Body of pancreas (tissue), 4 donors: ENCODE measurements at regions not wholly inside any gene's neighbourhood (a gene's known extent, or its start where the extent isn't known, plus 50 kb on each side); places are given as distances from the start of the nearest gene placed in this dataset.

Source experiments
- ATAC-seq: fragments of 150-250 bp; one replicate; pipeline ENCODE4 v1.9.1; 2016
- DNase-seq, 4 donors: peaks; one replicate each; pipeline ENCODE4 v3.0.0-alpha.2; 2019
- H3K27ac ChIP-seq, 4 donors: fragments of 200-600 bp; sonication (generic); 1 replicate in 3 of 4; 2 replicates in 1 of 4; pipeline versions ENCODE4 v1.5.1 to v1.6.1; 2016 to 2019; ENCODE audit warnings: mild to moderate bottlenecking in 1 of 4, mixed read lengths in 1 of 4, moderate library complexity in 1 of 4
- H3K27me3 ChIP-seq, 2 donors: fragments of 200-600 bp; sonication (generic); one replicate each; pipeline ENCODE4 v1.6.0; 2016; ENCODE audit warnings: mild to moderate bottlenecking in 1 of 2
- H3K36me3 ChIP-seq, 2 donors: fragments of 200-600 bp; sonication (generic); replicated peaks in 1 of 2; 2 replicates each; pipeline ENCODE4 v1.5.1; 2016; ENCODE audit warnings: low read depth in 2 of 2; ENCODE audit not compliant: insufficient read depth in 1 of 2
- H3K4me1 ChIP-seq: fragments of 200-600 bp; sonication (generic); one replicate; pipeline ENCODE4 v1.6.0; 2016
- H3K4me3 ChIP-seq, 2 donors: fragments of 200-600 bp; sonication (generic); 1 replicate in 1 of 2; 2 replicates in 1 of 2; pipeline ENCODE4 v1.5.1; 2016 to 2019
- H3K9me3 ChIP-seq, 3 donors: fragments of 200-600 bp; sonication (generic); 1 replicate in 2 of 3; 2 replicates in 1 of 3; pipeline ENCODE4 v1.5.1; 2016
- POLR2A ChIP-seq, 3 donors: fragments of 450-650 bp; IDR thresholded peaks; one replicate each; pipeline ENCODE4 v1.6.1; 2016; ENCODE audit warnings: antibody characterized with exemption in 3 of 3, mild to moderate bottlenecking in 2 of 3
- WGBS, 2 donors: methylation state at CpG; one replicate each; pipeline ENCODE4 v1.1.5; 2017; 5-methylcytosine and 5-hydroxymethylcytosine counted together
- intact Hi-C: fragments of 100-400 bp; cut with DNase I; formaldehyde crosslinking; loops from one replicate; pipeline ENCODE4 v1.15.1; 2023
- TF ChIP-seq, protein P1 (sequence below), 7 experiments: fragments of 450-650 bp in 4 of 7; fragments of 200-600 bp in 3 of 7; sonication (generic) in 3 of 7; IDR thresholded peaks; one replicate each; pipeline ENCODE4 v1.5.1; 2016 to 2019; ENCODE audit warnings: antibody characterized with exemption in 7 of 7

DNA sequence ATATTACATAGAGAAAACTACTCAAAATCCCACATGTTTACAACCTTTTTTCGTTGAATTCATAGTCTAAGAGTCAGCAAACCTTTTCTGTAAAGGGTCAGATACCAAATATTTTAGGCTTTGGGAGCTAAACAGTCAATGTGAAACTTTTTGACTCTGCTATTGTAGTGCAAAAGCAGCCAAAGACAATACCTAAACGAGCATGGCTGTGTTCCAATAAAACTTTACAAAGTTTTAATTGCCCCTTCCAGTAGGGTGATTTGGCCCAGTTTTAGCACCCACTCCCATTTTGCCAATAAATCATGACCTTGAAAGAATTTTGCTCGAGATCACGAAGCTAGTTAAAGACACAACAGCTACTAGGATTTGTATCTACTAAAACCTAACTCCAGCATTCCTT lies 147.2 kb downstream of the ANKRD50 start:
- H3K27ac ChIP-seq, result no peak overlapping the region
- no peaks in the 10 kb centered on the region for H3K36me3 ChIP-seq
- intact Hi-C loops, result no loop called here
- no peak overlapping the region for H3K4me3 ChIP-seq
- ATAC-seq, result no peak
- H3K9me3 ChIP-seq, result no peaks in the 10 kb centered on the region
- WGBS, 2 donors, result 32 to 43% methylated on average over 4 of the region's 4 CpGs
- no peak for DNase-seq
- H3K27me3 ChIP-seq, result no peaks in the 10 kb centered on the region
- H3K4me1 ChIP-seq, result no peaks in the 10 kb centered on the region
- no peak for TF ChIP-seq POLR2A (IDR thresholded peaks at IDR 0.05)
- TF ChIP-seq, protein P1, sequence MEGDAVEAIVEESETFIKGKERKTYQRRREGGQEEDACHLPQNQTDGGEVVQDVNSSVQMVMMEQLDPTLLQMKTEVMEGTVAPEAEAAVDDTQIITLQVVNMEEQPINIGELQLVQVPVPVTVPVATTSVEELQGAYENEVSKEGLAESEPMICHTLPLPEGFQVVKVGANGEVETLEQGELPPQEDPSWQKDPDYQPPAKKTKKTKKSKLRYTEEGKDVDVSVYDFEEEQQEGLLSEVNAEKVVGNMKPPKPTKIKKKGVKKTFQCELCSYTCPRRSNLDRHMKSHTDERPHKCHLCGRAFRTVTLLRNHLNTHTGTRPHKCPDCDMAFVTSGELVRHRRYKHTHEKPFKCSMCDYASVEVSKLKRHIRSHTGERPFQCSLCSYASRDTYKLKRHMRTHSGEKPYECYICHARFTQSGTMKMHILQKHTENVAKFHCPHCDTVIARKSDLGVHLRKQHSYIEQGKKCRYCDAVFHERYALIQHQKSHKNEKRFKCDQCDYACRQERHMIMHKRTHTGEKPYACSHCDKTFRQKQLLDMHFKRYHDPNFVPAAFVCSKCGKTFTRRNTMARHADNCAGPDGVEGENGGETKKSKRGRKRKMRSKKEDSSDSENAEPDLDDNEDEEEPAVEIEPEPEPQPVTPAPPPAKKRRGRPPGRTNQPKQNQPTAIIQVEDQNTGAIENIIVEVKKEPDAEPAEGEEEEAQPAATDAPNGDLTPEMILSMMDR (IDR thresholded peaks at IDR 0.05), result no peak

DNA sequence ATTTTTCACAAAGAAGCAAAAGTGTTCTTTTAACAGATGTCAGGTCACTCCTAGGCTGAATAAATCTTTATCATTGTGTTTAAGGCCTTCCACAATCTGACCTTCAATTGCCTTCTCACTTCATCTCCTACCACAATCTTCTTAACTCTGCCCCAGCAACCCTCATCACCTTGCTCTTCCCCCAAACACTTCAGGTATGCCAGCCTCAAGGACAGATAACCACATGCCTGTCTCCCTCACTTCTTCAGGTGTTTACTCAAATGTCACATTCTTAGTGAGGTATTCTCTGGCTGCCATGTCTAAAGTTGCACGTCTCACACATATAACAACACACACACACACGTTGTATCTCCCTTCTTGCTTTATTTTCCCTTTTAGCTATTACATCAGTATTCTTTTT lies 146.5 kb downstream of the ANKRD50 start:
- TF ChIP-seq, protein P1 (IDR thresholded peaks at IDR 0.05), result no peak
- no peak for TF ChIP-seq POLR2A (IDR thresholded peaks at IDR 0.05)
- WGBS, 2 donors, result 81 to 82% methylated on average over 2 of the region's 2 CpGs
- Histone ChIP-seq H3K9me3 (no peaks in the 10 kb centered on the region), H3K4me3 (no peak overlapping the region), H3K27ac (no peak overlapping the region), H3K4me1 (no peaks in the 10 kb centered on the region), H3K36me3 (no peaks in the 10 kb centered on the region), H3K27me3 (no peaks in the 10 kb centered on the region)
- intact Hi-C loops, result no loop called here
- ATAC-seq (no peak), DNase-seq (no peak)

GRCh38 chr4:124573056-124573455 lies 139.5 kb downstream of the ANKRD50 start:
- Histone ChIP-seq H3K9me3 (no peaks in the 10 kb centered on the region), H3K4me3 (no peak overlapping the region), H3K4me1 (no peaks in the 10 kb centered on the region), H3K27me3 (no peaks in the 10 kb centered on the region), H3K27ac (no peak overlapping the region), H3K36me3 (no peaks in the 10 kb centered on the region)
- ATAC-seq (no peak), DNase-seq (no peak)
- WGBS, 2 donors, result 80 to 92% methylated on average over 4 of the region's 4 CpGs
- TF ChIP-seq POLR2A (IDR thresholded peaks at IDR 0.05), result no peak
- TF ChIP-seq, protein P1 (IDR thresholded peaks at IDR 0.05), result no peak
- intact Hi-C loops, result no loop called here

DNA sequence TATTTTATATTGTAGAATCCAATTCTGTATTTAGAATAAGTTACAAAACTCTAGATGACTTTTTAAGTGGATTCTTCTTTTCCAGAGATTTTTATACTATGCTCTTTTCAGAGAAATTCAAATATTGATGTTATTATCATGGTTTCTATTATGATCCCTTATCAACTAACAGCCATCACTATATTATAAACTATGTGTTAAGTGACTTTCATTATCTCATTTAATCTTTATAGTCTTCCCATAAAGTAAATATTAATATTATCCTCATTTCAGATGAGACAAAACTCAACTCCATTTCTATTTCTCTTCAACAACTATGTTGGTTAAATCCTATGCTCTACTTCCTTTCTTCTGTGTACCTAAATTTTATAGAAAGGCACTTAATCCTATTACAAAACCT lies 132.6 kb downstream of the ANKRD50 start:
- DNase-seq (no peak), ATAC-seq (no peak)
- no peaks in the 10 kb centered on the region for H3K4me1 ChIP-seq
- H3K36me3 ChIP-seq, result no peaks in the 10 kb centered on the region
- H3K27me3 ChIP-seq, result no peaks in the 10 kb centered on the region
- TF ChIP-seq POLR2A (IDR thresholded peaks at IDR 0.05), result no peak
- TF ChIP-seq, protein P1 (IDR thresholded peaks at IDR 0.05), result no peak
- intact Hi-C loops, result no loop called here
- peaks cover 0 to 6% (median 0%) of the 10 kb centered on the region in 3 donors for H3K9me3 ChIP-seq
- no peak overlapping the region for H3K27ac ChIP-seq
- no peak overlapping the region for H3K4me3 ChIP-seq

- 82 to 91% methylated on average over 1 of the region's 1 CpG for WGBS, 2 donors
- no peaks in the 10 kb centered on the region for H3K4me1 ChIP-seq
- no peaks in the 10 kb centered on the region for H3K36me3 ChIP-seq
- no peak for DNase-seq
- no peak for ATAC-seq
- H3K27ac ChIP-seq, result no peak overlapping the region
- intact Hi-C loops, result no loop called here
- peaks cover 0 to 6% (median 0%) of the 10 kb centered on the region in 3 donors for H3K9me3 ChIP-seq
- no peak for TF ChIP-seq POLR2A (IDR thresholded peaks at IDR 0.05)
- TF ChIP-seq, protein P1 (IDR thresholded peaks at IDR 0.05), result no peak
- H3K27me3 ChIP-seq, result no peaks in the 10 kb centered on the region
- H3K4me3 ChIP-seq, result no peak overlapping the region
Observed at GRCh38 chr4:124583797-124584196, 128.7 kb downstream of the ANKRD50 start.
